Activated T-cell treated with anti-CD3 and anti-CD28 coated beads for 1 hour (primary cell): ENCODE measurements at regions not wholly inside any gene's neighbourhood (a gene's known extent, or its start where the extent isn't known, plus 50 kb on each side); places are given as distances from the start of the nearest gene placed in this dataset.

Experiments
- DNase-seq: peaks from one replicate; pipeline ENCODE4 v3.0.0-alpha.2; 2020; ENCODE audit warnings: low read depth

DNA sequence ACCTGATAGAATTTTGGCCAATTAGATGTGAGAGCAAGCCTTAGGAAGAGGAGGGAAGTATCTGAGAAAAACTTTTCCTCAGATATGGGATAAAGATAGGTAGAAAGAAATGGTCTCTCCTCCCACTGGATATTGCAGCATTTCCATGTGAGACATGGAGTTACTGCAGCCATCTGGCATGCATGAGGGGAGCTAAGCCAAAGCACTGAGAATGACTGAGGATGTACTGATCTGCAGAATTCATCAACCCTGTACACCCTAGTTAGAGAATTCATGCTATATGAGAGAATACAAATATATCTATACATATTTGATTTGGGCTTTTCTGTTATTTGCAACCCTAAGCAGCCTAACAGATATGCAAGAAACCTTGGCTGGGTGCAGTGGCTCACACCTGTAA lies 52.5 kb upstream of the RPL34 start:
- DNase-seq: no peak

DNA sequence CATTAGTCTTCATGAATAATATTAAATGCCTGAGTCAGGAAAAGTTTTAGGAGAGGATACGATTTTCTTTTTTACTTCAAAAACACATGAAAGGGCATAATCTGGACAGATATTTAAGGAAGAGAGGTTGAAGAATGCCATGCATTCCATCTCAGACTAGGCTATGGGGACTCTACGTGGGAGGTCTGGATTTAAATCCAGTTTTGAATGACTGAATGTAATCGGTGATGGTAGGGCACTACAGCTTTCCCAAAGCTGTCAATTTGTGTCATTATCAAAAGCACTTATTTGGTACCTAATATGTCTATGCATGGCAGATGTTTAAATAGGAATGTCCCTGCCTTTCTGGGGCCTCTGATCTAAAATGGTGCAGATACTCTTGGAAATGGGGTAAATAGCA lies 59.3 kb upstream of the RPL34 start:
- no peak for DNase-seq

DNA sequence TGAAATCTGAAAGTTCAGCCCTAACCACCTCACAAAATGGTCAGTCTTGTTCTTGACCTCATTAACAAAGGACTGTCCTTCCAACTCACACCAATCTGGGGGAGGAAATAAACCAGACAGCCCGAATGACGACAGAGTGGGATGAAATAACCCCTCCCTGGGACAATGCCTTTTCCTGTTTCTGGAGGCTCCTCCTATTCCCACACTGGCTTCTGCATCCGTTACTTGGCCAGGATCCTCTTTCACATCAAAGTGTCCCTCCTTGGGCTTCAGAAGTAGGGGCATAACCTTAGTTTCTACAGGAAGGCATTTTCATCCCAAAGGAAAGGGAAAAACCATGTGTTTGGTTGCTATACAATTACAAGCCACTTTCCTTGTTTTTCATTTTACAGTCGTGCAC lies 59.8 kb upstream of the RPL34 start:
- DNase-seq: no peak

DNA sequence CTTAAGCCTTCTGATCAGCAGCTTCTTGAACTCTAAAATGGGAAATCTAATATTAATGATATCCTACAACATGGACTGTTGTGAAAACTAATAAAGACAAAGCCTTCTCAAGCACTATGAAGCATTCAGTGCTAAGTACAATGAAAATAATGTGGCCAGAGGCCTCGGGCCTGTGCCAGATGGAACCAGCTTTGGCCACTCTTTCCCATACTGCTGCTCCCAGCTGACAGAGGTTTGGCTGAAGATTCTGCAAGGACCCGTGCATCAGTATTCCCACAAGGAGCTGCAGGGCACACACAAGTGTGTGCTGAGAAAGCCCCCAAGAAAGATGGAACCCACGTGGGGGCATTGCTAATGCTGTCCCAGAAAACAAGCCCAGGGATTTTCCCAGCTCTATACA lies 60.5 kb upstream of the RPL34 start:
- no peak for DNase-seq

DNA sequence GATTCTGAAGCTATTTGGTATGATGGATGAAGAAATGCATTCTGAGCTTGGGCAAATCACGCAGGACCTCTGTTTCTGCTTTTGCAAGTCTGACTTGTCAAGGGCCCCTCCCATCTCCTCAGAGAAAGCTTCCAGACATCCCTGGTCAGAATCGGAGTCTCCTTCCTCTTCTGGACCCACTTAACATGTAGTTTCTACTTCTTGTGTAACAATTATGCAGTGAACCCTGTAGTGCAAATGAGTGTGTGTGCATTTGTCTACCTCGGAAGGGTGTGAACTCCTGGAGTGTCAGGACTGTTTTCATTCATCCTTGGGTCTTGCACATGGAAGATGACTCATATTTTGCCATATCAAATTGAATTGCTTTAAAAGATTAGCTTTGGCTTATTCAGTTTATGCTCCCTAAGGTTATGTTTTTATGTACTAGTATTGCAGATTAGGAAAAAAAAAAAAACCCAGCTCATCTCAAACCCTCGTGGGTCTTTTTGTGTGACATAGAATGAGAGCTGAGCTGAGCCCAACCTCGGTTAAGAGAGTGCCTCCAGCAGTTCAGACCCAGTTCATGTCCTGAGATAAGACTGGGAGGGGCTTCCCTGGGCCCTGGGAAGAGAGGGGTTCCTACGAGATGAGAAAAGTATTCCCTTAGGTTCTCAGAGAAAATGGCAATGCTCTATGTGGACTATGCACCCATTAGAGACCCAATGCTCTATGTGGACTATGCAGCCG lies 61.1 kb upstream of the RPL34 start:
- DNase-seq: no peak

DNA sequence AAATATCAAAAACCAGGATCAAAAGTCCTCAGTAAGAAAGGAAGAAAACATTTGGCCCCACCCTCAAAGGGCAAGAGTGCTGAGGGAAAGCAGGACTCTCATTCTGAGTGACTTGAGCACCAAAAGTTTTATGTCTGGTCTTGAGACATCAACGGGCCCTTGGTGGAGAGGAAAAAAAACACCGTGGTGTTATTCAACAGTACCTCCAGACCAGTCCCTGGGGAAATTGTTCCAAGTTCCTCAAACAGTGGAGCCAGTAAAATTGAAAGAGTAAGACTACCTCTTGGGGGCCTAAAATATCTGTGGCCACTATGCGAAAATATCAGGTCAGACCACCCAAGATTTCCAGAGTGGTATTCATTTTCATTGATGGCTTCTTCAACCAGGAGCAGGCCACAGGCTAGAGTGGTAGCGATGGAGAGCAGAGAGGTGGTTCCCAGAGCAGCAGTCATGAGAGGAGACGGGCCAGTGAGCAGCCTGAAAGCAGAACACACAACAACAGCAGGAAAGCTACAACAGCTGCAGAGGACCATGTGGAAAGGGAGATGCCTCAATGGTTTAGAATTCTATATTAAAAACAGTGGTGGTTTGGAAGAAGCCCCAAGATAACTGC lies 63.7 kb upstream of the RPL34 start:
- DNase-seq: no peak

DNA sequence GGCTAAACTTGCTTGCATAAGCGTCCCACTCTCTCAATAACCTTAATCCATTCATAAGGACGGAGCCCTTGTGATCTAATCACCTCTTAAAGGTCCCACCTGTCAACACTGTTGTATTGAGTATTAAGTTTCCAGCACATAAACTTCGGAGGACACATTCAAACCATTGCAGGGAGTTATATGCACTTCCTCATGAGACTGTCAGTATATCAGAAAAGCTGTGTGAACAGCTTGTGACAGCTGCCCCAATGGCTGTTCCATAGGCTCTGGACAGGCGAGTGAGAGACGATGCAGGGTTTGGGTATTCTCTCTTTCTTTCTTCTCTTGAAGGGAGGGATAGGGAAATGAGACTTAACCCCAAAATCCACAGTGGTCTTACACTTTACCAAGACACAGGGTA lies 64.2 kb upstream of the RPL34 start:
- DNase-seq: no peak

DNA sequence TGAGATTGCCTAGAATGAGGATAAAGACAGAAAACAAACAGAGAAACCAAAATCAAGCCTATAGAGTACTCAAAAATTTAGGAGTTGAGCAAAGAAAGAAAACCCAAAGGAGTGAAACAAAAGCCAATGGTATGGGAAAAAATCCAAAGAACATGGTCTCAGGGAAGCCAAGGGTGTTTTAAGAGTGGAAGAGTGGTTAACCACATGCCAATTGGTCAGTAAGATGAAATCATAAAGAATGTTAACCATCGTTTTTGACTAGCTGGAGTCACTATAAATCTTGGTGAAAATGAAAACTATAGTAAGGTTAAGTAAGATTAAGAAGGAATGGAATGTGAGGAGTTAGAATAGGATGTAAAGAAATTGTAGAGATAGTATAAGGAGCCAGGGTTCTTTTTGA lies 64.7 kb upstream of the RPL34 start:
- DNase-seq: no peak

DNA sequence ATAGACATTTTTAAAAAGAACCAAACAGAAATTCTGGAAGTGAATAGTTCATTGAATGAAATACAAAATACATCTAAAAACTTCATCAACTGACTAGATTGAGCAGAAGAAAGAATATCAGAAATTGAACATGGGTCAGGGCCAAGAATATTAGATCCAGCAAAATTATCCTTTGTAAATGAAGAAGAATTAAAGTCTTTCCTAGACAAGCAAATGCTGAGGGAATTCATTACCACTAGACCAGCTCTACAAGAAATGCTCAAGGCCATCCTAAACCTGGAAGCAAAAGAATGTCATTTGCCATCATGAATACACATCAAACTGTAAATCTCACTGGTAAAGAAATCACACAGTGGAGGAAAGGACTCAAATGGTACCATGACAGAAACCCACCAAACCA lies 72.7 kb upstream of the RPL34 start:
- no peak for DNase-seq

DNA sequence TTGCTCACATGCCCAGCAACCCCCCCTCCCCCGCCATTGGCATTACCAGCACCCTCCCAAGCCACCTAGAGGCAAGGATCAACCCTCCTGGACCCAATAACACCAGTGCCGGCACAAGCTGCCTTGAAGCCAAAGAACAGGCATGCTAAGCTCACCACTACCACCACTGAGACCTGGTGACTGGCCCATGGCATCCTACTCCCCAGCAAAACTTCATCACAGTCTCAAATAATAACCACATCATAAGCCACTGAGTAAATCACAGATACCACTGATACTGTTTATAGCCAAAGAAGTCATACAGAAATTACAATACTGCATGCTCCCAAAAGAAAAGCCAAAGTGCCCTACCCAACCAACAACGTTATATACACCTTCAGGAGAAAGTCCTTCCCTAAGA lies 73.6 kb upstream of the RPL34 start:
- DNase-seq: no peak

DNA sequence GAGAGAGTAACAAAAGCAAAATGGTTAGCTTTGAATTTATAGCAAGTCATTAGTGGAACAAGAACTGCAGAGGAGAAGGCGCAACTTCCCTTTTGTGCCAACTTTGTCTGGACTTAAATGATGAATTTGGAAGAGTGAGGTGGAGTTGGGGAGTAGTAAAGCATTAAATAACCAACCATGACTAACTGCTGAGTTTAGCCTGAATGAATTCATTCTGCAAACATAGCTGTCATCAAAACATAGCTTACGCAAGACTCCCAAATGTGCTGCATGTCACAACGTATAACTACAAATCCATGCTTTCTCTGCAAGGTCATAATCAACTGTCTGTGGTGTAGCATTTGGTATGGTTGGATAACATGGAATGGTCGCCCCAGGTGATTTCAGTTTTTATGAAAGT lies 75.9 kb upstream of the RPL34 start:
- no peak for DNase-seq

DNA sequence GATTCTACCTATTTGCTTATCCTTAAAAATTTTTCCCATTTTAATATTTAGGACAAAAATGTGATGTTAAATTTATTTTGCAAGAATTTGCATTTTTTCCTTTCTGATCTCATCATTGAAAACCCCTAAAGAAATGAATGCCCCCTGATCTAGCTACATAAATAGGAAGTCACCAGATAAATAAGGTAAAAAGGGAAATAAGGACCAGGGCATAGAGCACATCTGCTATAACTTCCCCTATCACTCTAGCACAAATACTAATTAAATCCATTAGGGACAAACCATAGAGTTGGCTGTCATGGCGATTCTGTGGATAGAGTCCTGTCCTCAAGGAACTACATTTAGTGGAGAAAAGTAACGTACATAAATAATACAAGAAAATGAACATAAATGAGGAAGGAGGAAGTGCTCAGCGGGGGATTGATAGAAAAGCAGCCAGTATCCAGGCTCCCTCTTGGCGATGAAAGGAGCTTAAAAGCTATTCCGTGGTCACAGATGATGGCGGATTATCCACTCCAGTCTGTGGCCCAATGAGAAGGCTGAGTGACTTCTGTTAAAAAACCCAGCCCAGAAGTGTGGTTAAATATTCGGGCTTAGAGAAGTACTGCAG lies 76.9 kb upstream of the RPL34 start:
- DNase-seq: no peak

DNA sequence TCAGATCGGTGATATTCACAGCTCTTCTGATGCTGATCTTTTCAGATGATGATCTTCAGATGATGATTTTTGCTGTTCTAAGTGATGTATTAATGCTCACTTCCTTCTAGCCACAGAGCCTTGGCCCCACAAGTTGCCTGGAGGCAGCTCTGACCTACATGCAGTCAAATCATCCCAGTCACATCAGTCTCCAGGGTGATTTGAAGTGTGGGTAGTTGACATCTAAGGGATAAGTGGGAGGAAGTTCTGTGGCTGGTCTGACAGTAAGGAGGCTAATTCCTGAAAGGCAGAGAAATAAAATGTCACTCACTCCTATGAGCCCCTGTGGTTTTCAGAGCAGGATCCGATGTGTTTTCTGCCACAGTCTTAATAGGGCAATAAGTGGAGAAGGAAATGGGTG lies 79.8 kb upstream of the RPL34 start:
- DNase-seq: no peak

DNA sequence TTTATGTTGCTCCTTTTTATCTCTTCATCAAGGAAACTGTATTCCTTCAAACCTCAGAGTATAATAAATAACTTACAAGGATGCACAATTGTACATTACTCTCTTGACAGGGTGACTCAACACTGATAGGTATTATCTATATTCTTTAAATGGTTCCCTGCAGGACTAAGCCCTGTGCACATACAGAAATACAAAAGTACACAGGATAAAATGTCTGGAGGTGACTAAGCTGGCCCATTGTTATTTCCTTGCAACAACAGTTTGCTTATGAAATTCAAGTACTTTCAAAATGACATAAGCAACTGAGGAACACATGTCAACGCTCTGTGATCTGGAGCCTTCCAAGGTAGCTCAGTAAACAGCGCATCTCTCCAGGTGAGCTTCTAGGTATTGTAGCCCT lies 83.8 kb upstream of the RPL34 start:
- DNase-seq: no peak

DNA sequence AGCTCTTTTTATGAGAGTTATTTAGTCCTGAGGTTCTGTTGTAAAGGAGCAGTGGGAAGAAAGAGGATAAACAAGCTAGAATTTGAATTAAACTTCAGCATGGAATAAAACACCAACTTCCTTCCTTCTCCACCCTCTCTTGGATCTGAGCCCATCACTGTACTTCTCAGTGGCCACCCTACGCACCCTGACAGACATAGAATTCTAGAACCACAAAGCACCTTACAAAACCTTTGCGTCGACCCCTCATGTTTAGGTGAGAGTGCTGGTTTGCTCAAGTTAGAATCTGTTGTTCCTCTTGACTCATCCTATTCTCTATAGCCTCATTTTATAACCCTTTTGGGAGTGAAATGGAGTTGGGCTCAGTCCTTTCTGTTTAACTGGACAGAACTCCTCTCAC lies 84.6 kb upstream of the RPL34 start:
- no peak for DNase-seq

DNA sequence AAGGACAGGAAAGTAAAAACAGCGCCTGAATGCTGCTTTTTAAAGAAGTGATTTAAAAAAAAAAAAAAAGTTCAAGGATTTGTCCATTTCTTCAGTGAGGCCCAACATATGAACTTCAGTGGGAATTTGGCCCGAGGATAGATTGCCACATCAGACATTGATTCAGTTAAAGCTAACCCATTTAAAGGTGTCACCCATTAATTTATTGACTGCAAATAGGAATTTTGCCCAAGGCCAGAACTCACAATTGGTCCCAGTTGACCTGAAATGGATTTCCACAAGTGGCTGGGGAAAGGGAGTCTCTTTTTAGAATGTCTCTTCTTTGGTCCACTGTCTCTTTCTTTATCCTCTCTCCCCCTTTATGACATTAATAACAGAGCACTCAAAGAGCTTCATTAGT lies 86.5 kb upstream of the RPL34 start:
- no peak for DNase-seq

DNA sequence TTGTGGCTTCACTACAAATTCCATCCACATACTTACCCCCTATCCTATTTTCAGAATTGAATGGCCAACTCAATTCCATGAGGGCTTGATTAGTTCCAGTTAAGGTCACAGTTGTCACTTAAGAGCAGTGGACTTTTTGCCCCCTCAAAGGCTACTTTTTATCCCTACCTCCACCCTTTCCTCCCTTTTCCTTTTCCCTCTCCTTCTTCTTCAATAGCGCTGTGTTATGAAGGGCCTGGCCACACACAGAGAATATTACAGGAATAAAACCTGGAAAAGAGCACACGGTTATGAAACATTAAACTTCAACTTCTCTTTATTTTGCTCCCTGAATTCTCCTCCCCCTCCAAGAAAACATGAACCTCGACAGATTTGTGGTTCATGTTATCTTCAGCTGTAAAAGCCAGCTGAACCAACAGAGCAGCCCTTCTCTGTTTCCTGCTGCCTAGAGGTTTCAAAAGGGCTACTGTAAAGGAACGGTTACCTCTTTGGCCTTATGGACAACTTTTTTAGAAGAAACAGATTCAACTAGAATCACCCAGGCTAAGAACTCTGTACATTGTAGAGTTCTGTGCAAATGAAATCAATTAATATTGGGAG lies 87.0 kb upstream of the RPL34 start:
- no peak for DNase-seq

DNA sequence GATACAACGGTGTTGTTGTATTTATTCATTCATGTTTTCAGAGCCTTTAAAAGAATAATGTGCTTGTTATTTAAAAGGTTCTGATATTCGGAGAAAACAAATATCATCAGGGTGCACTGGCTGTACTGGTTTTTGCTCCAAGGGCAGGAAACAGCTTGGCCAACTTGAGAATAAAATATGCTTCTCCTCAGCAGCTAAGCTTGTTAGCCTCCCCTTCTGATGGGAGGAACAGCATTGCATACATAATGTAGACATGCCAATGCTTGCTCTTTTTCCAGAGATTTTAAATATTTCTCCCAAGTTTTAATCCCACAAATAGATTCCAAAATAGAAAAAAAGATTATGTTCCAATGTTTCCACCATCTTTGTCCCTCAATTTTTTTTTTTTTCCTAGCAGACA lies 87.6 kb upstream of the RPL34 start:
- DNase-seq: no peak

DNA sequence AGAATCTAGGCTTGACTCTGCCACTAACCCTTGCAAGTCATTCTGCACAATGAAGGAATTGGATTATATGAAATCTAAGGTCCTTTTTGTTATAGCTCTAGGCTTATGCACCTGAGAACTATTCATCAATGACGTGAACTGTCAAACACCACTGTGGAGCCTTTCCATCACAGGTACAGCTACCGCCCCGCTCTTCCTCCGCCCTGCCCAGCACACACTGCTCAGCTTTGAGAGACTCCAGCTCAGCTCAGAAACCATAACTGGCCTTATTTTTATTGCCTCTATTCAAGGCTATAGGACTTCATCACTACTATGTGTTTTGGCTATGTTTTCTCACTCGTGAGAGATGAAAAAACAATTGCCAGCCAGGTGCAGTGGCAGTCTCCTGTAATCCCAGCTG lies 88.2 kb upstream of the RPL34 start:
- no peak for DNase-seq

DNA sequence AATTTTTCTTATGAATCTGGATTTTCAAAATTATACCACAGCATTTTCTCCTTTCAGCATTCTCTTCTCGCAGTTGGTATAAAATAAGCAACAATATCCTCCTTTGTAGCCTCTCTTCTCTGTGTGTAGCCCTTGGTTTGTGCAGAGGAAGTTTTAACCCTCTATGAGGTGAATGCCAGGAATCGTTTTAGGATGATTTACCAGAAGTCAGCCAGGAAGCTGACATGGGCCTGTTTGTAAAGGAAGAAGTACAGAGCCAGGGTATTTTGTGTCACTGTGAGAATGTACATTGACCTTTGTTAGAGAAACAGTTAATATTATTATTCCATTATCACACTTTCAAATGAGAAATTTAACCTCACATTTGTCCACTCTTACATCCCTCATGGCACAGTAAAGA lies 88.9 kb upstream of the RPL34 start:
- no peak for DNase-seq

DNA sequence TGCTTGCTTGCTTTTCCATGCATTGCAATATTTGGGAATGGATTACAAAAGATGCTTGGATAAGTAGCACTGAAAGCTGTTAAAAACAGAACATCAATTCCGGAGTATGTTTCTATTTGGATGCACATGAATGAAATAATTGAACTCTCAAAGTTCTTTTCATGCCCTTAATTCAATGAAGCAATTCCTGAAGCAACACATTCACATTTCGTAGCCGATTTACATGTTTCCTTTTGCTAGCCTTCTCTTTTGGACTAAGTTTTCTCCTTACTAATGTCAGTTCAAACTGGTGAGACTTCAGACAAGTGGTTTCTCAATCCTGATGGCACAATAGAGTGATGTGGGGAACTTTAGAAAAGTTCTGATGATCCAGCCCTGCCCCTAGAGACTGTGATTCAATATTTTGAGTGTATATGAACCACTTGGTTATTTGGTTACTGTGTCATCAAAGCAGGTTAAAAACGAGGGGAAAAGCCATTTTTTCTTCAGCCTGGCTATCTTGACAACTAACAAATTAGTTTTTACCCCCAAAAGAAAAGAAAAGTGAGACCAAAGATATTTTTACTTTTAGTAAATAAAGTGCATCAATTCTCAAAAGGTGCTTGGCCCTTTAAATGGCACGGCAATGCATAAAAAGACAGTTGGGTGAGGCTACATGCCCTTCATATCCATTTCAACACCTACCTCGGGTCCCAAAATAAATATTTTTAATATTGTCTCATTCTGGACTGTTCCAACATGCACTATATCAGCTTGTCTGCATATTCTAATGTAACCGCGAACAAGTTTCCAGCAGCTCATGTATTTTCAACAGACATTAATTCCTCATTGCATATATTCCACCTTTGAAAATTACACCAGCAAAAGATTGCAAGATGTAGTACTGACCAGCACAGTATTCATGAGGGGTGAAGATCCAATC lies 90.1 kb upstream of the RPL34 start:
- no peak for DNase-seq

DNA sequence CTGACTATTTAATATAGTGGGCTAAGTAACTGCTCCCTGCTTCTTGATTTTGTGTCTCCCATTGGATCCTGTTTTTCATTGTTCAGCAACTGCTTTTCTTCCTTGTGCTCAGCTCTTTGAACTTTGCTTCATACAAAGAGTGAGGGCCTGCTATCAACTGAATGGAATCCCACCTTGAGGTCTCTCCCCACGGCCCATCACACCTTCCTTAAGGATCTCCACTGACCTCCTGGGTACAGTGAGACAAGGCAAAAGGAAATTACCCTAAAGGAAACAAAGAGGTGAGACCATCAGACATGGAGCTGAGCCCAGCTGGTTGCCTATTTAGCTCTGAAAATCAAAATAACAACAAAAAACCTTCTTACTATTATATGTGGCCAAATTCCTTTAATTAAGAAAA lies 91.3 kb upstream of the RPL34 start:
- DNase-seq: no peak
